ENCODE measurements at regions not wholly inside any gene's neighbourhood (a gene's known extent, or its start where the extent isn't known, plus 50 kb on each side); places are given as distances from the start of the nearest gene placed in this dataset.

DNA sequence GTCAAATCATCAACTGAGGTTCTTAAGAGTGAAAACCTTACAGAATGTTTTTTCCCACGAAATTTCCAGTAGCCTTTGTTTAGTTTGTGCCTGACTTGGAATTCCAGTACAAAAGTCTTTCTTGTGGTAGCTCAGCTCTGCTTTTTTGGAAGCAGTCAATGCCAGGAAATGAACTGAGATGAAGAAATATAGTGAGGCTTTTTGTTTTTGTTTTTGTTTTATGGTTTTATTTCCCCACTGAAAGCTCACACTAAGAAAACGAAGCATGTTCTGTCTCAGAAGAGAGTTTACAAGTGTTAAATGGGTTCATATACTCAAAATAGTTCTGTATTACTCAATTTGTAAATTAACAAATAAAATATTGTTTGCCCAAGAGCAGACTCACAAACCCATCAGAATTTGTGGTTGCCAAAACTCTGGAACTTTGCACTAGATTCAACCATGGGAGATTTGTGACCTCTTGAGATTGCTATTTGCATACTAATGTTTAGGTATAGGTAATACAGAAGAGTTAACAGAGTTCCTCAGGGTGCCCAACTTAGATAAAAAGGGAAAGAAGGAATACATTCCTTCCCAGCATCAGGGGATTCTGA lies 1060.8 kb downstream of the FAT4 start:
- no peaks in the 10 kb centered on the region for H3K9me3 Mint-ChIP-seq (ENCODE audit: unreplicated experiment)
- H3K27me3 Mint-ChIP-seq (ENCODE audit: unreplicated experiment) = no peaks in the 10 kb centered on the region
- peaks cover 17% of the 10 kb centered on the region for H3K4me1 Mint-ChIP-seq (ENCODE audit: unreplicated experiment)
- H3K4me3 Mint-ChIP-seq (ENCODE audit: unreplicated experiment) = no peak overlapping the region
- peak overlapping the region; percentile 85 for H3K27ac Mint-ChIP-seq (ENCODE audit: unreplicated experiment)
- no peak for TF ChIP-seq CTCF (IDR thresholded peaks at IDR 0.05; ENCODE audit: unreplicated experiment)
- DNase-seq (ENCODE audit: low spot score) = no peak
- no peaks in the 10 kb centered on the region for H3K36me3 Mint-ChIP-seq (ENCODE audit: low read depth, unreplicated experiment)

DNA sequence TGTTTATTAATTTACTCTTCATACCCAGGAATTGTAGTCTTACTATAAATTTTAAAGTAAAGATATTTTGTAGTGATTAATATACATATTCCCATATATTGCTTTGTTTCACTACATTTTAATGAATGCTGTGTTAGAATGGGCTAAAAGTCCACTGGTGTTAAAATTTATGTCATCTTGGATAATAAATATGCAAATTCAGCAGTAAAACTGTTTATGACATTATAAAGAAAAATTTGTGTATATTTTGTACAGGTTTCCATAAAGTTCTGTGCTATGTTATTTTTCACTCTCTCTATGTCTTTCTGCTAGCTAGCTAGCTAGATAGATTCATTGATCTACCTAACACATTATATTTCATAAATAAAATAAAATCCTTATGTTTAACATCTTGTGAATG lies 1071.2 kb downstream of the FAT4 start:
- TF ChIP-seq CTCF (IDR thresholded peaks at IDR 0.05; ENCODE audit: unreplicated experiment) = no peak
- no peaks in the 10 kb centered on the region for H3K27me3 Mint-ChIP-seq (ENCODE audit: unreplicated experiment)
- H3K27ac Mint-ChIP-seq (ENCODE audit: unreplicated experiment) = no peak overlapping the region
- H3K4me1 Mint-ChIP-seq (ENCODE audit: unreplicated experiment) = no peaks in the 10 kb centered on the region
- H3K4me3 Mint-ChIP-seq (ENCODE audit: unreplicated experiment) = no peak overlapping the region
- H3K36me3 Mint-ChIP-seq (ENCODE audit: low read depth, unreplicated experiment) = no peaks in the 10 kb centered on the region
- H3K9me3 Mint-ChIP-seq (ENCODE audit: unreplicated experiment) = no peaks in the 10 kb centered on the region
- no peak for DNase-seq (ENCODE audit: low spot score)

DNA sequence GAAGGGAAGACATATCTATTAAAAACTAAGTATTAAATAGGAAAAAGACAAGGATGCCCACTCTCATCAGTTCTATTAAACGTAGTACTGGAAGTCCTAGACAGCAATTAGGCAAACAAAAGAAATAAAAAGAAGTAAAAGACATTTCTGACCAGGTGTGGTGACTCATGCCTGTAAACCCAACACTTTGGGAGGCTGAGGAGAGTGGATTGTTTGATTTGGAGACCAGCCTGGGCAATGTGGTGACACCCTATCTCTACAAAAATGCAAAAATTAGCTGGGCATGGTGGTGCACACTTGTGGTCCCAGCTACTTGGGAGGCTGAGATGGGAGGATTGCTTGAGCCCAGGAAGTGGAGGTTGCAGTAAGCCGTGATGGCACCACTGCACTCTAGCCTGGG lies 1071.8 kb downstream of the FAT4 start:
- no peak for TF ChIP-seq CTCF (IDR thresholded peaks at IDR 0.05; ENCODE audit: unreplicated experiment)
- DNase-seq (ENCODE audit: low spot score) = no peak
- no peaks in the 10 kb centered on the region for H3K4me1 Mint-ChIP-seq (ENCODE audit: unreplicated experiment)
- H3K4me3 Mint-ChIP-seq (ENCODE audit: unreplicated experiment) = no peak overlapping the region
- H3K27me3 Mint-ChIP-seq (ENCODE audit: unreplicated experiment) = no peaks in the 10 kb centered on the region
- no peaks in the 10 kb centered on the region for H3K9me3 Mint-ChIP-seq (ENCODE audit: unreplicated experiment)
- no peaks in the 10 kb centered on the region for H3K36me3 Mint-ChIP-seq (ENCODE audit: low read depth, unreplicated experiment)
- H3K27ac Mint-ChIP-seq (ENCODE audit: unreplicated experiment) = no peak overlapping the region

DNA sequence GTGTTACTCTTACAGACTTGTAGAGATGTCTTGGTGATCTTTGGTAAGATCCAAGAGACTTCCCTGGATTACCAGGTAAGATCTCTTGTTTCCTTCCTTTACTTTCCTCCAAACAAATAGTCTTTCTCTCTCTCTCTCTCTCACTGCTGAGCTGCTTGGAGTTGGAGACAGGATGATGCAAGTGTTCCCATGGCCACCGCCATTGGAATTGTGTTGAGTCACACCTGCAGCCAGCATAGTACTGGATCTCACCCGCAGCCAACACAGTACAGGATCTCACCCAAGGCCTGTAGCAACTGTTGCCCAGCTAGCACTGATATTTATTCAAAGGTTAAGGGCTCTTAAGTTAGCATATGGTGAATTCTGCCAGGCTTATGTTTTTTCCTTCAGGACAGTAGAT lies 1080.9 kb downstream of the FAT4 start:
- H3K4me3 Mint-ChIP-seq (ENCODE audit: unreplicated experiment) = no peak overlapping the region
- no peaks in the 10 kb centered on the region for H3K36me3 Mint-ChIP-seq (ENCODE audit: low read depth, unreplicated experiment)
- H3K27me3 Mint-ChIP-seq (ENCODE audit: unreplicated experiment) = no peaks in the 10 kb centered on the region
- H3K27ac Mint-ChIP-seq (ENCODE audit: unreplicated experiment) = no peak overlapping the region
- no peak for TF ChIP-seq CTCF (IDR thresholded peaks at IDR 0.05; ENCODE audit: unreplicated experiment)
- DNase-seq (ENCODE audit: low spot score) = no peak
- peaks cover 2% of the 10 kb centered on the region for H3K4me1 Mint-ChIP-seq (ENCODE audit: unreplicated experiment)
- no peaks in the 10 kb centered on the region for H3K9me3 Mint-ChIP-seq (ENCODE audit: unreplicated experiment)

GRCh38 chr4:126396121-126396520 lies 1081.4 kb downstream of the FAT4 start:
- no peak for TF ChIP-seq CTCF (IDR thresholded peaks at IDR 0.05; ENCODE audit: unreplicated experiment)
- peaks cover 2% of the 10 kb centered on the region for H3K4me1 Mint-ChIP-seq (ENCODE audit: unreplicated experiment)
- no peak overlapping the region for H3K4me3 Mint-ChIP-seq (ENCODE audit: unreplicated experiment)
- no peaks in the 10 kb centered on the region for H3K36me3 Mint-ChIP-seq (ENCODE audit: low read depth, unreplicated experiment)
- no peaks in the 10 kb centered on the region for H3K27me3 Mint-ChIP-seq (ENCODE audit: unreplicated experiment)
- DNase-seq (ENCODE audit: low spot score) = no peak
- no peak overlapping the region for H3K27ac Mint-ChIP-seq (ENCODE audit: unreplicated experiment)
- no peaks in the 10 kb centered on the region for H3K9me3 Mint-ChIP-seq (ENCODE audit: unreplicated experiment)
